GM12878 (cell line): ENCODE measurements at regions not wholly inside any gene's neighbourhood (a gene's known extent, or its start where the extent isn't known, plus 50 kb on each side); places are given as distances from the start of the nearest gene placed in this dataset.

ENCODE experiments used
- EGR1 ChIP-seq, 2 experiments: IDR thresholded peaks; 1 replicate in 1 of 2; 2 replicates in 1 of 2; pipeline ENCODE4 v1.6.1; 2011 to 2012; ENCODE audit warnings: low read depth in 2 of 2, low read length in 2 of 2, borderline replicate concordance in 1 of 2, mild to moderate bottlenecking in 1 of 2, moderate library complexity in 1 of 2
- EZH2 ChIP-seq: IDR thresholded peaks from 2 replicates; pipeline ENCODE4 v1.6.1; 2012; ENCODE audit warnings: low read depth, mild to moderate bottlenecking, control low read depth, inconsistent platforms, low read length, borderline replicate concordance; ENCODE audit not compliant: control insufficient read depth
- MXI1 ChIP-seq: fragments of 150-350 bp; IDR thresholded peaks from 2 replicates; pipeline ENCODE4 v1.6.1; 2011; ENCODE audit warnings: low read depth, mild to moderate bottlenecking, inconsistent platforms, low read length, improper control_type of control experiment
- PML ChIP-seq: IDR thresholded peaks from 2 replicates; pipeline ENCODE4 v1.6.1; 2012; ENCODE audit warnings: low read length, inconsistent platforms
- RBBP5 ChIP-seq: fragments of 200-600 bp; sonication (generic); conservative IDR thresholded peaks from 2 replicates; pipeline ENCODE4 v1.6.1; 2016
- REST ChIP-seq: IDR thresholded peaks from 2 replicates; pipeline ENCODE4 v1.6.1; 2012; ENCODE audit warnings: mild to moderate bottlenecking, low read depth, low read length
- WRNIP1 ChIP-seq: IDR thresholded peaks from 2 replicates; pipeline ENCODE4 v1.6.1; 2011; ENCODE audit warnings: low read depth, low read length, improper control_type of control experiment, borderline replicate concordance
- ZNF592 ChIP-seq: fragments of 450-650 bp; IDR thresholded peaks from 2 replicates; pipeline ENCODE4 v1.6.1; 2017; ENCODE audit warnings: mild to moderate bottlenecking, moderate library complexity
- TF ChIP-seq, protein P1 (sequence below), 3 experiments: IDR thresholded peaks in 2 of 3; conservative IDR thresholded peaks in 1 of 3; 2 replicates each; pipeline ENCODE4 v1.5.1; 2011; ENCODE audit warnings: low read depth in 3 of 3, low read length in 3 of 3, mild to moderate bottlenecking in 3 of 3, control low read depth in 2 of 3, moderate library complexity in 2 of 3, inconsistent platforms in 1 of 3, mixed read lengths in 1 of 3; ENCODE audit not compliant: control insufficient read depth in 2 of 3, insufficient read depth in 1 of 3; ENCODE audit errors: extremely low read depth in 1 of 3

DNA sequence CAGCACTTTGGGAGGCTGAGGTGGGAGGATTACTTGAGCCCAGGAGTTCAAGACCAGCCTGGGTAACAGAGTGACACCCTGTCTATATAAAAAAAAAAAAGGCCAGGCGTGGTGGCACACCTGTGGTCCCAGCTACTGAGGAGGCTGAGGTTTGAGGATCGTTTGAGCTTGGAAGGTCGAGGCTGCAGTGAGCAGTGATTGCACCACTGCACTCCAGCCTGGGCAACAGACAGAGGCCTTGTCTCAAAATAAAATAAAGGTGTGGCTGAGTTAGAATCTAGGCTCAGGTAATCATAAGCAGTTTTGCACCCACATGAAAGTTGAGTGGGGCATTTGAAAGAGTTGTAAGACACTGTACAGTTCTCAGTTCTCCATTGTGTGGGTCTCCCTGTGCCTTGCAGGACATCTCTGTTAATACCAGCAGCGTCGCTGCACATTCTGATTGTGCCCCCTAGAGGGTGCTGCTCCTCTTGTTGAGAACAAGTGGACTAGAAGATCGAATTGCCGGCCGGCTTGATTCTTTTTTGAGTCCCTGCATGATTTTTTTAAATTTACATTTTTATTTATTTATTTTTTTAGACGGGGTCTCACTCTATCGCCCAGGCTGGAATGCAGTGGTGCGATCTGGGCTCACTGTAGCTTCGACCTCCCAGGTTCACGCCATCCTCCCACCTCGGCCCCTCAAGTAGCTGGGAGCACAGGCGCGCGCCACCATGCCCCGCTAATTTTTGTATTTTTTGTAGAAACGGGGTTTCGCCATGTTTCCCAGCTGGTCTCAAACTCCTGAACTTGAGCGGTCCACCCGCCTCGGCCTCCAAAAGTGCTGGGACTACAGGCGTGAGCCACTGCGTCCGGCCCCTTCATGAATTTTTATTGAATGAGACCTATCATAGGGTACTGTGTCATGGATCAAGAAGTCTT lies 73.6 kb upstream of the RBMX start (continued):
- TF ChIP-seq ZNF592 = no peak
- TF ChIP-seq MXI1 = no peak
- TF ChIP-seq RBBP5 = no peak
- TF ChIP-seq WRNIP1 = no peak
- no peak for TF ChIP-seq REST
- TF ChIP-seq, protein P1, sequence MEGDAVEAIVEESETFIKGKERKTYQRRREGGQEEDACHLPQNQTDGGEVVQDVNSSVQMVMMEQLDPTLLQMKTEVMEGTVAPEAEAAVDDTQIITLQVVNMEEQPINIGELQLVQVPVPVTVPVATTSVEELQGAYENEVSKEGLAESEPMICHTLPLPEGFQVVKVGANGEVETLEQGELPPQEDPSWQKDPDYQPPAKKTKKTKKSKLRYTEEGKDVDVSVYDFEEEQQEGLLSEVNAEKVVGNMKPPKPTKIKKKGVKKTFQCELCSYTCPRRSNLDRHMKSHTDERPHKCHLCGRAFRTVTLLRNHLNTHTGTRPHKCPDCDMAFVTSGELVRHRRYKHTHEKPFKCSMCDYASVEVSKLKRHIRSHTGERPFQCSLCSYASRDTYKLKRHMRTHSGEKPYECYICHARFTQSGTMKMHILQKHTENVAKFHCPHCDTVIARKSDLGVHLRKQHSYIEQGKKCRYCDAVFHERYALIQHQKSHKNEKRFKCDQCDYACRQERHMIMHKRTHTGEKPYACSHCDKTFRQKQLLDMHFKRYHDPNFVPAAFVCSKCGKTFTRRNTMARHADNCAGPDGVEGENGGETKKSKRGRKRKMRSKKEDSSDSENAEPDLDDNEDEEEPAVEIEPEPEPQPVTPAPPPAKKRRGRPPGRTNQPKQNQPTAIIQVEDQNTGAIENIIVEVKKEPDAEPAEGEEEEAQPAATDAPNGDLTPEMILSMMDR (IDR thresholded peaks at IDR 0.05 in 2 of 3, conservative IDR thresholded peaks at IDR 0.05 in 1 of 3; ENCODE audit: control insufficient read depth in 2 of 3, extremely low read depth in 1 of 3, insufficient read depth in 1 of 3, low read depth in 3 of 3, low read length in 3 of 3) = peak; percentile 72 to 78 (median 73)
- TF ChIP-seq EGR1 (IDR thresholded peaks at IDR 0.05; ENCODE audit: borderline replicate concordance in 1 of 2, low read depth in 2 of 2, low read length in 2 of 2) = no peak
- no peak for TF ChIP-seq PML
- TF ChIP-seq EZH2 = no peak
